ENCODE measurements at regions not wholly inside any gene's neighbourhood (a gene's known extent, or its start where the extent isn't known, plus 50 kb on each side); places are given as distances from the start of the nearest gene placed in this dataset.
A peak's percentile ranks its signal among the peaks of the same experiment; 100 is the strongest.

GRCh38 chr15:66946578-66947164, 118.7 kb upstream of the SMAD3 start:
- peaks cover 3 to 19% of the 10 kb centered on the region in 2 experiments; a peak in 2 of 4 replicates for H3K79me1 ChIP-seq (ENCODE audit: low read depth in 1 of 2, low read length in 2 of 2)
- no peak overlapping the region; the same call in 1 of the 2 replicates for H2AK5ac ChIP-seq (ENCODE audit: low read depth, low read length)
- H4K91ac ChIP-seq (ENCODE audit: insufficient read depth, low read depth, low read length): no peak overlapping the region
- H3K27ac ChIP-seq (ENCODE audit: insufficient read depth, low read length): no peak overlapping the region
- ATAC-seq (ENCODE audit: low read depth) (peak; percentile 79), DNase-seq (peak; percentile 70)
- H4K5ac ChIP-seq (ENCODE audit: low read depth, low read length): no peak overlapping the region
- ChIA-PET CTCF (interaction anchor here (0.6 to 1.7 kb wide), 8 partner anchors 28 to 487 kb away, joined by 3 to 9 read pairs (median 4); partner anchors contain the start of gene SMAD3), POLR2A (ENCODE audit: unreplicated experiment) (no interaction called here)
- H3K56ac ChIP-seq (ENCODE audit: extremely low read depth, insufficient read depth, low read length): no peak overlapping the region
- 0 out of 2 replicates have a peak overlapping the region, but pooled peaks have one; percentile 35 for H2BK20ac ChIP-seq (ENCODE audit: low read depth, low read length)
- H3K9me1 ChIP-seq (ENCODE audit: insufficient read depth, low read length): peaks cover 11% of the 10 kb centered on the region; the same call in 1 of the 2 replicates
- peak overlapping the region; percentile 81 for H2AFZ ChIP-seq (replicated peaks; ENCODE audit: low read length, poor library complexity)
- no peak overlapping the region for H2BK5ac ChIP-seq (ENCODE audit: low read depth, low read length, poor library complexity, severe bottlenecking)
- H3K4me2 ChIP-seq (ENCODE audit: low read depth, low read length): no peak overlapping the region
- H3K36me3 ChIP-seq (ENCODE audit: control insufficient read depth, insufficient read depth, low read length): no peaks in the 10 kb centered on the region
- H2BK15ac ChIP-seq (ENCODE audit: low read depth, low read length): no peak overlapping the region
- H3K27me3 ChIP-seq (ENCODE audit: control insufficient read depth, insufficient read depth, low read length): no peaks in the 10 kb centered on the region
- in situ Hi-C loops (cut with MboI; ENCODE audit: low sequenced_read_pairs): loop anchor here (5.0 to 10.0 kb wide), 2 partner anchors 248 to 356 kb away; no protein-coding TSS in a partner anchor
- no peaks in the 10 kb centered on the region for H4K20me1 ChIP-seq (ENCODE audit: insufficient read depth, low read length)
- WGBS, 2 experiments (ENCODE audit: extremely low coverage in 2 of 2, insufficient read length in 1 of 2): 17% methylated on average over 2 of the region's 12 CpGs; no CpG with 5 or more reads in 1 of the 2 experiments
- no peak overlapping the region for H3K9ac ChIP-seq (ENCODE audit: low read depth, low read length)
- no peaks in the 10 kb centered on the region; the same call in none of the 2 replicates for H3K4me1 ChIP-seq (ENCODE audit: control insufficient read depth, insufficient read depth, low read length)
- H3K18ac ChIP-seq (ENCODE audit: low read depth, low read length): no peak overlapping the region
- no peak overlapping the region for H3K14ac ChIP-seq (replicated peaks; ENCODE audit: low read depth, low read length)
- no peak overlapping the region for H3K4ac ChIP-seq (ENCODE audit: low read depth, low read length)
- H2AK9ac ChIP-seq (replicated peaks; ENCODE audit: low read depth, low read length, poor library complexity): peak overlapping the region; percentile 69
- H3K4me3 ChIP-seq (ENCODE audit: insufficient read depth, low read depth, low read length): no peak overlapping the region
- H3K9me3 ChIP-seq (ENCODE audit: control insufficient read depth, insufficient read depth, low read length): no peaks in the 10 kb centered on the region
- no peak overlapping the region for H3K23ac ChIP-seq (ENCODE audit: low read depth, low read length)
- intact Hi-C loops (cut with micrococcal nuclease): loop anchor here (1.0 to 10.0 kb wide), 7 partner anchors 119 to 886 kb away; partner anchors contain the start of genes AAGAB, IQCH and SMAD3
- no peak overlapping the region for H2BK120ac ChIP-seq (ENCODE audit: low read depth, low read length)
- H4K8ac ChIP-seq (ENCODE audit: low read depth in 2 of 2, low read length in 2 of 2): no peak overlapping the region
- BruUV-seq (replicated peaks): no TSS peak
- dilution Hi-C loops (cut with HindIII; ENCODE audit: low sequenced_read_pairs, unreplicated experiment): no loop called here
- no peak for TF ChIP-seq USF2 (IDR thresholded peaks at IDR 0.05; ENCODE audit: low read depth, low read length)
- no peak for TF ChIP-seq RCOR1 (IDR thresholded peaks at IDR 0.05; ENCODE audit: insufficient replicate concordance, low read length)
- TF ChIP-seq MAFK (IDR thresholded peaks at IDR 0.05; ENCODE audit: low read depth, low read length): no peak
- TF ChIP-seq CHD1 (IDR thresholded peaks at IDR 0.05; ENCODE audit: low read depth, low read length): no peak
- TF ChIP-seq MAZ (IDR thresholded peaks at IDR 0.05; ENCODE audit: borderline replicate concordance, low read depth, low read length): peak; percentile 23; the same call in 1 of the 2 replicates
- TF ChIP-seq FOS (IDR thresholded peaks at IDR 0.05; ENCODE audit: low read depth, low read length): no peak
- no peak for TF ChIP-seq RFX5 (IDR thresholded peaks at IDR 0.05; ENCODE audit: low read depth, low read length)
- no peak for TF ChIP-seq NFE2L2 (IDR thresholded peaks at IDR 0.05; ENCODE audit: low read depth, low read length)
- TF ChIP-seq POLR2A (IDR thresholded peaks at IDR 0.05; ENCODE audit: low read depth, low read length): peak; percentile 48; the same call in 1 of the 2 replicates
- TF ChIP-seq ELK1 (IDR thresholded peaks at IDR 0.05; ENCODE audit: borderline replicate concordance, low read depth, low read length): no peak
- no peak for TF ChIP-seq CEBPB (IDR thresholded peaks at IDR 0.05; ENCODE audit: low read depth, low read length)
- no peak for TF ChIP-seq MXI1 (IDR thresholded peaks at IDR 0.05; ENCODE audit: borderline replicate concordance, low read depth, low read length)
- peak; percentile 98 for TF ChIP-seq RAD21 (IDR thresholded peaks at IDR 0.05; ENCODE audit: low read length)
- peak; percentile 93 for TF ChIP-seq CTCF (conservative IDR thresholded peaks at IDR 0.05; ENCODE audit: low read depth, low read length)
- TF ChIP-seq SMC3 (IDR thresholded peaks at IDR 0.05; ENCODE audit: low read depth, low read length): peak; percentile 96
